HG02678 (cell line): ENCODE measurements at regions not wholly inside any gene's neighbourhood (a gene's known extent, or its start where the extent isn't known, plus 50 kb on each side); places are given as distances from the start of the nearest gene placed in this dataset.
"Not testable (repeated sequence)": the region's sequence is repeated elsewhere in the genome, so short reads cannot be mapped to it uniquely, and the experiment has no call there.

ENCODE experiments used
- ATAC-seq: cut with Tn5 transposase; IDR thresholded peaks from one replicate; pipeline ENCODE4 v1.9.1; 2021; ENCODE audit warnings: mild to moderate bottlenecking, moderate library complexity; ENCODE audit not compliant: unreplicated experiment

GRCh38 chrX:40788698-40789097 is 53.4 kb upstream of the MED14 start:
- not testable (repeated sequence) for ATAC-seq

GRCh38 chrX:40792433-40792832 is 57.1 kb upstream of the MED14 start:
- ATAC-seq: no peak

GRCh38 chrX:40794829-40795130 is 59.4 kb upstream of the MED14 start:
- not testable (repeated sequence) for ATAC-seq

- ATAC-seq: not testable (repeated sequence)
Observed at GRCh38 chrX:40799745-40800144, 64.4 kb upstream of the MED14 start.

- no peak for ATAC-seq
Observed at GRCh38 chrX:40805404-40805803, 70.1 kb upstream of the MED14 start.

GRCh38 chrX:40806513-40807220 is 71.3 kb upstream of the MED14 start:
- ATAC-seq: no peak

- ATAC-seq: no peak
Observed at GRCh38 chrX:40807384-40807783, 72.0 kb upstream of the MED14 start.

GRCh38 chrX:40808203-40808602 is 72.9 kb upstream of the MED14 start:
- no peak for ATAC-seq

- ATAC-seq: no peak
Observed at GRCh38 chrX:40809210-40809609, 73.9 kb upstream of the MED14 start.

- not testable (repeated sequence) for ATAC-seq
Observed at GRCh38 chrX:40815045-40815444, 79.7 kb upstream of the MED14 start.

GRCh38 chrX:40816906-40817305 is 81.6 kb upstream of the MED14 start:
- ATAC-seq: no peak

GRCh38 chrX:40818236-40818635 is 82.9 kb upstream of the MED14 start:
- ATAC-seq: no peak

GRCh38 chrX:40821780-40822179 is 86.4 kb upstream of the MED14 start:
- no peak for ATAC-seq

GRCh38 chrX:40827331-40827730 is 92.0 kb upstream of the MED14 start:
- no peak for ATAC-seq

GRCh38 chrX:40831750-40832149 is 96.4 kb upstream of the MED14 start:
- no peak for ATAC-seq

- no peak for ATAC-seq
Observed at GRCh38 chrX:40832723-40833122, 97.4 kb upstream of the MED14 start.

GRCh38 chrX:40834225-40834624 is 98.9 kb upstream of the MED14 start:
- no peak for ATAC-seq

GRCh38 chrX:40835526-40835925 is 100.2 kb upstream of the MED14 start:
- no peak for ATAC-seq

GRCh38 chrX:40843643-40844042 is 108.3 kb upstream of the MED14 start:
- ATAC-seq: no peak

- ATAC-seq: no peak
Observed at GRCh38 chrX:40844471-40844870, 109.1 kb upstream of the MED14 start.

- ATAC-seq: no peak
Observed at GRCh38 chrX:40845331-40845911, 110.1 kb upstream of the MED14 start.

GRCh38 chrX:40849906-40850823 is 114.8 kb upstream of the MED14 start:
- ATAC-seq: no peak
